GM12801 (cell line): ENCODE measurements at regions not wholly inside any gene's neighbourhood (a gene's known extent, or its start where the extent isn't known, plus 50 kb on each side); places are given as distances from the start of the nearest gene placed in this dataset.

ENCODE experiments used
- TF ChIP-seq, protein P1 (sequence below): IDR thresholded peaks from one replicate; pipeline ENCODE4 v1.5.1; 2011; ENCODE audit warnings: control low read depth; ENCODE audit not compliant: insufficient read length; ENCODE audit errors: extremely low read depth

DNA sequence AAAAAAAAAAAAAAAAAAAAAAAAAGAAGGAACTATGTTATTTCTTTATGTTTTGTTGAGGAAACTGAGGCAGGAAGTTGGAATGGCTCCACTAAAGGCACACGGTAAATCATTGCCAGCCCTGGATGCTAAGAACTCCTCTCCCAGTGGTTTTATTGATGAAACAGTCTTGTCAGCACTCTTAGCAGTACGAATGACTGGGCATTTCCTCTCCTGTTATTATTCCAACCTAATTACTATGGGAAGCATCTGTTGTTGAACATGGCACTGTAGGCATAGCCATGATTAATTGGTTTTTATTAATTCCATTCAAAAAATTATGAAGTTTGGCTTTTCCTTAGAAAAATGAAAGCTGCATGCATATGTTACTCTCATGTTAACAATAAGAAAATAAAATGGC, 1387.1 kb upstream of the TMEM132C start:
- TF ChIP-seq, protein P1, sequence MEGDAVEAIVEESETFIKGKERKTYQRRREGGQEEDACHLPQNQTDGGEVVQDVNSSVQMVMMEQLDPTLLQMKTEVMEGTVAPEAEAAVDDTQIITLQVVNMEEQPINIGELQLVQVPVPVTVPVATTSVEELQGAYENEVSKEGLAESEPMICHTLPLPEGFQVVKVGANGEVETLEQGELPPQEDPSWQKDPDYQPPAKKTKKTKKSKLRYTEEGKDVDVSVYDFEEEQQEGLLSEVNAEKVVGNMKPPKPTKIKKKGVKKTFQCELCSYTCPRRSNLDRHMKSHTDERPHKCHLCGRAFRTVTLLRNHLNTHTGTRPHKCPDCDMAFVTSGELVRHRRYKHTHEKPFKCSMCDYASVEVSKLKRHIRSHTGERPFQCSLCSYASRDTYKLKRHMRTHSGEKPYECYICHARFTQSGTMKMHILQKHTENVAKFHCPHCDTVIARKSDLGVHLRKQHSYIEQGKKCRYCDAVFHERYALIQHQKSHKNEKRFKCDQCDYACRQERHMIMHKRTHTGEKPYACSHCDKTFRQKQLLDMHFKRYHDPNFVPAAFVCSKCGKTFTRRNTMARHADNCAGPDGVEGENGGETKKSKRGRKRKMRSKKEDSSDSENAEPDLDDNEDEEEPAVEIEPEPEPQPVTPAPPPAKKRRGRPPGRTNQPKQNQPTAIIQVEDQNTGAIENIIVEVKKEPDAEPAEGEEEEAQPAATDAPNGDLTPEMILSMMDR, result no peak

DNA sequence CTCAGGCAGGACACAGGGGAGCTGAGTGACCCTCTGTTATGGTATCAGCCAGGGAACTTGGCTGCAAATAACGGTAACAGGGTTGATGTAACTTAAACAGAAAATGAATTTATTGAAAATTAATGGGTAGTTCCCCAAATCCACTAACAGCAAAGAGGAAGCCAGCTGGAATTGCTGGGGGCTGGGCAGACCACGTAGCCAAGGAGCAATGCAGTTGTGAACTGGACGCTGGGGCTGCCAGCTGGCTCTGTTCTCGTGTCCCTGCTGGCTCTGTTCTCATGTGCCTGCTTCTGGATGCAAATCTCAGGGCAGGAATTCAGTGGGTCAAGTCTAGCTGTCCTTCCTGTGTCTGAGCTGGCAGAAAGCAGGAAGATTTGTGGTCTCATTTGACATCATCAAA, 1383.3 kb upstream of the TMEM132C start:
- TF ChIP-seq, protein P1, result no peak

DNA sequence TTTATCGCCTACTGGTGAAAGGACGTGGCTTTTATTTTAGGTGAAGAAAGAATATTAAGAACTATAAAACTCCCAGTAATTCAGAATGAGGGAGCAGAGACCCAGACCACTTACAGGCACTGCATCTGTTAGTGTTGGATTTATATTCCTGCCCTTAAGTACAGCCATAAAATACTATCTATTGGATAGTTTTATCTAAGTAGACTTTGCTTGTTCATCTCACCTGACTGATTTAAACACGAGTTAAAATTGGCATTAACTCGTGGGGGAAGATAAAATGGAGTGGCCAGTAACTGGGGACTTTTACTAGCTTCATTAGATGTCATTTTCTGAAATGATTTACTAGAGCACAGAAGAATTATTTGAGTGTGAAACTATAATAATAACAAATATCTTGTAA, 1377.5 kb upstream of the TMEM132C start:
- TF ChIP-seq, protein P1, result no peak

DNA sequence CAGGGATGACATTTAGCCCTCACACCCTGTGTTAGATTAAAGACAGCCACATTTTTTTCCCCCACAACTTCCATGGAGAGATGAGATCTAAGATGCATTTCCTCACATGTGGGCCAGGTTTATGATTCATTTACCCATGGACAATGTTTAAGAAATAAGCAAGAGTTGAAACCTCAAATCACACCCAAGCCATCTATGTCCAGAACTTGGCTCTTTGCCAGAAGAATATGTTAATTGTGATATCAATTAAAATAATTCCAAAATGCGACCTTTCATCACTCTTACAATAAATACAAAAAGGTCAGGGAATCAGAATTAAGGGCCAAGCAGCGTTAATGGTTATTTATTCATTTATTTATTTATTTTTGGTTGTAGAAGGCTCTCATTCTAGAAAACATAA, 1376.9 kb upstream of the TMEM132C start:
- TF ChIP-seq, protein P1, result no peak

- TF ChIP-seq, protein P1, result no peak
Measured at GRCh38 chr12:126891789-126892188, 1375.2 kb upstream of the TMEM132C start.

GRCh38 chr12:126895951-126896913, 1370.7 kb upstream of the TMEM132C start:
- TF ChIP-seq, protein P1, result no peak

GRCh38 chr12:126897102-126897501, 1369.9 kb upstream of the TMEM132C start:
- TF ChIP-seq, protein P1, result no peak
